DLD1 (cell line): ENCODE measurements at regions not wholly inside any gene's neighbourhood (a gene's known extent, or its start where the extent isn't known, plus 50 kb on each side); places are given as distances from the start of the nearest gene placed in this dataset.

Source experiments
- in situ Hi-C: cut with HindIII; loops from 2 replicates; pipeline ENCODE4 v1.10.0; 2017; ENCODE audit warnings: low sequenced_read_pairs

DNA sequence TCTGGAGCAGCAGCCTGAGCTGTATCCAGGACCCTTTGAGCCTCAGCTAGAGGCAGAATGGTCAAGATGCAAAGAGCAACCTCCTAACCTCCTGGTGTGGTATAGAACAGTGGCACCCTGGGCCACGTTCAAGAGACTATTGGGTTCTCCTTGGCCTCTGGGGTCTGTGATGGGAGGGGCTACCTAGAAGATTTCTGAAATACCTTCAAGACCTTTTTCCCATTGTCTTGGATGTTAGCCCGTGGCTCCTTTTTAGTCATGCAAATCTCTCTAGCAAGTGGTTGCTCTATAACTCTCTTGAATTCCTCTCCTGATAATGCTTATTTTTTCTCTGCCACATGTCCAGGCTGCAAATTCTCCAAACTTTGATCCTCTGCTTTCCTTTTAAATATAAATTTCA lies 106.3 kb upstream of the SULT1C3 start:
- in situ Hi-C loops = no loop called here

DNA sequence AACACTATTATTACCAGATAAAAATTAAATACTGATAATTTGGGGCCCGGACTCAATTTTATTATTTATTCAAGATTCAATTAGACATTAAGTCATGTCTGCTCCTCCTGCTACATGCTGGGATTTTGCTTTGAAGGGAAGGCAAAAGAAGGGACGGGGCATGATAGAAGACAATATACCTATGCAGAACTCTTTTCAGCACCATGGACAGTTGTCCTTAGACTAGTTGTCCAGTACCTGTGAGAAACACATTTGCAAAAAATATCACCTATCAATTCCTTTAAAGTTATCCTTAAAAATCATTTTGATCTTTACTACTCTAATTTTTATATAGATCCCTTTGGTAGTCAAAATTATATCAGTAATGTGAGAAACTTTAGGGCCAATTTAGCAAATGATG lies 100.2 kb upstream of the SULT1C3 start:
- in situ Hi-C loops = no loop called here

DNA sequence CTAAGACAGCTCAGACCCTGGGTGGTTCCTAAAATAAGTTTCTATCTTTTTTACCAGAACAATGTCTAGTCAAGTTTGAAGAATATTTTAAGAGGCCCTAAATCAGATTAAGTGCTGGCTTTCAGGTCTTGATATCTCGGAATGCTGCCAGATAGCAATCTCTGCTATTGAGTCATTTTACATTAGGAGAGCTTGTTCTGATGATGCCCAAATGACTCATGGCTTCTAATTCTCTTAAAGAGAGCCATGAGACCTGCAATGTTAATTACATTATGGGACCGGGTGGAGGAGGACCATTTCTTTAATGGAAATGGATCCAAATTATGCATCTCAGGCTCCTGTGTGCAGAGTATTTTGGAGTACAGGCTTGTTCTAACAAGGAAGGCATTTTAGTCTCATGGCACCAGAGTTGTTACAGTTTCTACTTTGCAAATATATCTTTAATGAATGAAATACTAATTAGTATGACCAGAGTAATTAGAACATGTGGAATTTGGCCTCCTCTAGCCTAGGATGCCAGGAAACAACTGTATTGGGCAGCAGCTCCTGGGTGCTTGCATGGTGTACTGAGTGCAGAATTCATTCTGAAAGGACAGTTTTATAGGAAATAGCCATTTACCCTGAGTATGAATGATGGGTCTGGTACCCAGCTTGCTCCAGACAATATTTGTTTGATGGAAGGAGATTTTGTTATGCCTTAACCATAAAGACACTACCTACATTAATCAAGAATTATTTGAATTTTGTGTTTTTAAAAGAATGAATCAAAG lies 94.0 kb upstream of the SULT1C3 start:
- in situ Hi-C loops = no loop called here

DNA sequence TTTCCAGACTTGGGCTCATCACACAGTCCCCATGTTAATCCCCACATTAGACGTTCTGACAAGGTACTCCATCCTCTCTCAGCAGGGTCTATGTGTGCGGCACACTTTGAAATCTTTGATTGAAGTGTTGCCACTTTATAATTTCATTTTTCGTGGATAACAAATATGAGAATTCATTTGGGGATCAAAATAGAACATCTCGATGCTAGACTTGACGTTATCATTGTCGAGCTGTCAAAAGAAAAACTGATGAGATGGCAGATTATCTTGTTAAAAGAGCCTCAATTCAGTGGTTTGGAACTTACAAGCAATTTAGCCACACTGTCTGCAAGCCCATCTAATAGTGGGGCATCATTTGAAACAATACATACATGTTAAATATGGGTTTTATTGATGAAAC lies 91.2 kb upstream of the SULT1C3 start:
- in situ Hi-C loops = no loop called here

DNA sequence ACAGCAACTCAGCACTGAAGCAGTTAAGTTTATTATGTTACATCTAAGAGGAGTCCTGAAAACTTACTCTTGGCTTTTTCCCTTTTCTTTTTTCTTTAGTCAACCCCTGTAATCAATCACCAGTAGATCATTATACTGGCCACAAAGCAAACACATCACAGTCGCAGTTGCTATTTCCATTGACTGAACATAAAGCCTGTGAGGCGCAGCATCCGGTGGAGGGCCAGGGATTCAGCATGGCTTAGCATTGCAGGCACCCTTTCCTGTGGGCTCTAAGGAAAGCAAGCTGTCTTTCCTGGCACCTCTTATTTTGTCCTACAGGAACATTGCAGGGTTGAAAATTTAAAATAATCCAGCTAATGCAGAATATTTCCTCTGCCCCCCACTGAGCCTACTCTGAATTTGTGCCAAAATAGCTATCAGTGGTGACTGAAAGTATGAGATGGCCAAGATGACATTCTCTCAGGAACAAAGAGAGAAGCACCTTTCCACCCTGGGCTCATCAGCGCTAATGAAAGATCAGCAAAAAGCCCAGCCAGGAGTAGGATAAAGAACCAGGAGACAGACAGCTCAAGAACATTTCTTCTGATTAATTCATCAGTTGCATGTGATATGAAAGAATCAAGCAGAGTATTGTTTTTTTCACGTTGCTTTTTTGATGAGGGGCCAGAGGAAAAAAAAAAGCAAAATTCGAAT lies 85.3 kb upstream of the SULT1C3 start:
- in situ Hi-C loops = loop anchor here (25.0 kb wide), 1 partner anchor 217 kb away; no protein-coding TSS in a partner anchor

DNA sequence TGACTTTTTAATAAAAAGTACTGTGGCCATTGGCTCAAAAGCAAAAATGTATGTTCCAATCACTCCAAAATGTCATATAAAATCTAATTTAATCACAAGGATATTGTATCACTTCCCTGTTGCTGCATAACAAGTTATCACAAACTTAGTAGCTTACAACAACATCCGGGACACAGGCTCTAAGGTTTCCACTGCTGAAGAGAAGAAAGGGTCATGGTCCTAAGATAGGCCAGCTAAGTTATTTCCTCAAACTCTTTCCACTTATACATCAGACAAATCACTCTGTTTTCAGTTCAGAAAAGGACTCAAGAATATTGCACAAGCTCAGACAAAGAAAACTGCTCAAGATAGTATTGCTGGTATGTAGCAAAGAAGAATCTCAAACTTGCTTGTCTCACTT lies 78.5 kb upstream of the SULT1C3 start:
- in situ Hi-C loops = loop anchor here (25.0 kb wide), 1 partner anchor 224 kb away; no protein-coding TSS in a partner anchor

DNA sequence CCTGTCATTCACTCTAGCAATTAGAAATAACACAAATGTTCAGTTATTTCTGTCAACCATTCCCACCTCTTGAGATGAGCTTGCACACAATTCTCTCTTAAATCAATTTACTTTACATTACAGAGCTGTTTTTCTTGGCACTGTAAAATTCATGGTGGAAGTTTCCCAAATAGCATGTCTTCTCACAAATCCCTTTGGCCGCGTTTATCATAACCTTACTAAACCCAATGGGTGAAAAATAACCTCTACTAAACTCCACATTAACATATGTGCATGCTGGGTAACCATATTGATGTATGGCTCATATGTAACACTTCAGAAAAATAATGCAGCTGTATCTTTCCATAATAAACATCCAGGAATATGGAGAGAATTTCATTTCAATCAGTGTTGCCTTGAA lies 75.5 kb upstream of the SULT1C3 start:
- in situ Hi-C loops = loop anchor here (25.0 kb wide), 1 partner anchor 227 kb away; no protein-coding TSS in a partner anchor

DNA sequence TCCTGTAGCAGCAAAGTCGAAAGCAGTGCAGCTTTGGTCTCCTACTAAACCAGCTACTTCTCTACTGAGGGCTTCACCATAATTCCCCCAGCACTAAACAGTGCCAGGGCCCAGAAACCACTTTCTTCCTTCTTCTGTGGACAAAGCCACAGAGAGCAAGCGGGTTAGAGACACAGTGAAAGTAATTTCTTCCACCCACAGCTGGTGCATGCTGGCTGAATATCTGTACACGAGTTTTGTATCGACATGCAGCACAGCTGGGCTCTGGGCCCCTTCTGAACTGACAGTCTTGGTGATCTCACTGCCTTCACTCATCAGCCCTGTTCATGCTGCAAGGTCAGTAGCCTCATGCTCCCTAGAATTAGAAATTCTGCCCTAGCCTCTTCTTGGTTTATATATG lies 74.0 kb upstream of the SULT1C3 start:
- in situ Hi-C loops = loop anchor here (25.0 kb wide), 1 partner anchor 228 kb away; no protein-coding TSS in a partner anchor

DNA sequence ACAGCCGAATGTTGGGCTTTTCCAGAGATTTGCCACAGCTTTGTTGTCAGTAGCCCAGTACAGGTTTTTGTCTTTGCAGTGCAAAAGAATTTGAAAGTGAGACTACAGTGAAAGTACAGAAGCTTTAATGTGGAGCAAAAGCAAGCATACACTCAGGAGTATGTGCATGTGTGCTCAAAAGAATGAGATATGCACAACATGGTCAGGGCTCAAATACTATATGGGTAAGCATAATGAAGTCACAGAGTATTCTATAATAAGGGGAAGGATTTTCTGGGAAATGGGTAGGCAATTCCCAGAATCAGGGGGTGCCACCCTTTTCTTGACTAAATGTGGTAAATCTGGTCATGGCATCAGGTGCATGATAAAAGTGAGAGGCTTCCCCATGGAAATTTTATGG lies 72.1 kb upstream of the SULT1C3 start:
- in situ Hi-C loops = loop anchor here (25.0 kb wide), 1 partner anchor 230 kb away; no protein-coding TSS in a partner anchor

DNA sequence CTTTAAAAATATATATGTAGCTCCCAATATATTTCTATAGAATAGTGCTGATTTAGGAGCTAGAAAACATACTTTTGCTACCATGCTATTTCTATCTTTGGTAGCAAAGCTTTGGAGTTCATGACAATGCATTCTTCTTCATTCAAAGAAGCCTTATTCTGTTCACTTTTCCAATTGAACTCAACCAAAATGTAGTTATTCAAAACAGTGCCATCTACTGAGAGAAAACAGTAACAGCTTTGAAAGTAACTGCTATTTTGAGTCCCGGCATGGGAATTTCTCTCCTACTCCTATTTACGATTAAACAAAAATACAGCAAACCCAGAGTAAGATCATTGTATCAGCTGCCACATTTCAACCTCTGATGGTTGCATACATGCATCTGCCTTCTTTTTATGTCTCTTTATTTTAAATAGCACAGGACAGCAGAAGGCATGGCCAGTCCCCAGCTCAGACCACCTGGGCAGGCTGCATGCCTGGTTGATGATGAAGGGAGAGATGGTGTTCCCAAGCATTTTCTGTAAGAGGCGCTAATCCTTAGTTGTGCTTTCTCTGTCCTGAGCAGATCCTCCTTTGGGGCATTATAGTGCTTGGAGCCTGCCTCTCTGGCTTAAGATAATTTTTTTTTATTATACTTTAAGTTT lies 69.7 kb upstream of the SULT1C3 start:
- in situ Hi-C loops = loop anchor here (25.0 kb wide), 1 partner anchor 233 kb away; no protein-coding TSS in a partner anchor

DNA sequence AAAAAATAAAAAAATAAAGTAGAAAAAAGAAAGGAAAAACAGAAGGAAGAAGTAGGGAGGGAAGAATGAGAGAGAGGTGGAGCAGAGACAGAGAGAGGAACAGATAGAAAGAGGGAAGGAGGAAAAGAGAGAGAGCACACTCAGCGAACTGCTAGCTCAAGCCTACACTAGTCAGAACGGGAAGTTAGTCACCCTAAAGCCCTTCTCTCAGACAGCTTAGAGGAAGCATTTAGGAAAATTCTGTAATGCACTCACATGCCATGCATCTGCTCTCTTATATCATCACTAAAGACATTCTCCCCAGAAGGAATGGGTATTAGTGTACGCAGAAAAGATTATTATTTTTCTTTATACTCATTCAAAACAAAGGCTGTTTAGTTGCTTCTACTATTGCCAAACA lies 68.1 kb upstream of the SULT1C3 start:
- in situ Hi-C loops = loop anchor here (25.0 kb wide), 1 partner anchor 234 kb away; no protein-coding TSS in a partner anchor

DNA sequence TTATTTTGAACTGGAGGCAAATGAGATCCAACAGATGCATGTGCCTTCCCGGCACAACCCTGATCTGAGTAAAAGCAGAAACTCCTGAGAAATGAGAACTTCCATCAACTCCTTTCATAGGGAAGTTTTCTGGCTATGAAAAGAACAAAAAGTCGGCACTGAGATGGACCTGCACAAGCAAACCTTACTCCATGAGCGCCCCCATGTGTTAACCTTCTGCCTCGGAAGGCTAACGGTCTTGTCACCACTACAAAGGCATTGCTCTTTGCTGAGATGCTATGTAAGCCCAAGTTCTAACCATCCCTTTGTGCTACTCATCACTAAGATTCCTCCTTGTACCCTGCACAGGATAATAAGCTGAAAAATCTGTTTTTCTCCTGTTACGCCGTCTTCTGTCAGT lies 57.3 kb upstream of the SULT1C3 start:
- in situ Hi-C loops = loop anchor here (10.0 kb wide), 1 partner anchor 108 kb away; no protein-coding TSS in a partner anchor

DNA sequence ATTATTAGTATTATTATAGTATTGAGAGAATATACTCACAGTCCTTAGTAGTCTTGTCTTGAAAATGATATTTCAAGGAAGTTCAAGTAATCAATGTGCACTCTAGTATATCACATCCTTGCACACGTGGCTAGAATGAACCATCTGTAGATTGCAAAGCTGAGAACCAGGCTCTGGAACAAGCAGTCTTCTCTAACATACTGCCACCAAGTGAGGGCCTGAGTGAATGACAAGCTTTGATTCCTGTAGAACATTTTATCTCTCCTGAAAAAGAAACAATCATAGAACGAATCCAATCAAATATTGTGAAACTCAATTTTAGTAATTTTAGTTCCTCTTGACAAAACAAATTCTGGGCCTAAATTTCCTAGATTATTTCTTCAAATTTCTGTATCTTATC lies 55.3 kb upstream of the SULT1C3 start:
- in situ Hi-C loops = loop anchor here (10.0 kb wide), 1 partner anchor 110 kb away; no protein-coding TSS in a partner anchor

DNA sequence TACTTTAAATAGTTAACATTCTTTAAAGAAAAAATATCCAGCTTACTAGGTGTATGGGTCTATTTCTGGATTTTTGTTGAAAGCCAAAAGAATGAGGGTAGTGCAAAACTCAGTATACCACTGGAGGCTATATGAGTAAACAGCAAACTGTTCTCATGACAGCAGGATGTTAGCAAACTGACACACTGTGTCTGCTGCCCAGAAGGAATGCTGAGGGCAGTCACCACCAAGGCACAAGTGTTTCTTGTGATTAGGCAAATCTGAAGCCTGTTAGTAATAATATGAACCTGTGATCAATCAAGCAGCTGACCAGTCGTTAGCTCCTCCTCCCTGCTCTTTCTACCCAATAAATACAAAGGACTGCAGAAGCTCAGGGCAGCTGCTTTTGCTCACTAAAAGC lies 50.5 kb upstream of the SULT1C3 start:
- in situ Hi-C loops = loop anchor here (10.0 kb wide), 1 partner anchor 115 kb away; no protein-coding TSS in a partner anchor
